GM19372 (cell line): ENCODE measurements at regions not wholly inside any gene's neighbourhood (a gene's known extent, or its start where the extent isn't known, plus 50 kb on each side); places are given as distances from the start of the nearest gene placed in this dataset.
"Not testable (repeated sequence)": the region's sequence is repeated elsewhere in the genome, so short reads cannot be mapped to it uniquely, and the experiment has no call there.

ENCODE experiments used
- ATAC-seq: cut with Tn5 transposase; IDR thresholded peaks from one replicate; pipeline ENCODE4 v1.9.1; 2021; ENCODE audit warnings: mild to moderate bottlenecking, low read depth, moderate library complexity; ENCODE audit not compliant: unreplicated experiment

DNA sequence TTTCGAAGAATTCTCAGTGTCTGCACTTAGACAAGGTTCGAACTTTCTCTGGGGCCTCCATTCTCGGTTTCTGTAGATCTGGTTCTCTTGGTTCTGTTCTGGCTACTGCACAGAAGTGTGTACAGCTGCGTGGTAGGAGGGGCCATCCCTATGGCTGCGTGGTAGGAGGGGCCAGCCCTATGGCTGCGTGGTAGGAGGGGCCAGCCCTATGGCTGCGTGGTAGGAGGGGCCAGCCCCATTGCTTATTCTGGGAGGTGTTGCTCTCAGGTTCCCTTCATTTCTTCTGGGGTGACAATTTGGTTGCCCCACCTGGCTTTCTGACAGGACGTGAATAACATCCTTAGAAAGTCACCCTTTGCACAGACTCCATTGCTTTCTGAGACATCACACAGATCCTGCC lies 65.2 kb upstream of the CHST15 start:
- ATAC-seq = no peak

- ATAC-seq = no peak
Observed at GRCh38 chr10:124157271-124157681, 63.9 kb upstream of the CHST15 start.

- no peak for ATAC-seq
Observed at GRCh38 chr10:124156524-124157260, 63.3 kb upstream of the CHST15 start.

- ATAC-seq = no peak
Observed at GRCh38 chr10:124155781-124156435, 62.5 kb upstream of the CHST15 start.

DNA sequence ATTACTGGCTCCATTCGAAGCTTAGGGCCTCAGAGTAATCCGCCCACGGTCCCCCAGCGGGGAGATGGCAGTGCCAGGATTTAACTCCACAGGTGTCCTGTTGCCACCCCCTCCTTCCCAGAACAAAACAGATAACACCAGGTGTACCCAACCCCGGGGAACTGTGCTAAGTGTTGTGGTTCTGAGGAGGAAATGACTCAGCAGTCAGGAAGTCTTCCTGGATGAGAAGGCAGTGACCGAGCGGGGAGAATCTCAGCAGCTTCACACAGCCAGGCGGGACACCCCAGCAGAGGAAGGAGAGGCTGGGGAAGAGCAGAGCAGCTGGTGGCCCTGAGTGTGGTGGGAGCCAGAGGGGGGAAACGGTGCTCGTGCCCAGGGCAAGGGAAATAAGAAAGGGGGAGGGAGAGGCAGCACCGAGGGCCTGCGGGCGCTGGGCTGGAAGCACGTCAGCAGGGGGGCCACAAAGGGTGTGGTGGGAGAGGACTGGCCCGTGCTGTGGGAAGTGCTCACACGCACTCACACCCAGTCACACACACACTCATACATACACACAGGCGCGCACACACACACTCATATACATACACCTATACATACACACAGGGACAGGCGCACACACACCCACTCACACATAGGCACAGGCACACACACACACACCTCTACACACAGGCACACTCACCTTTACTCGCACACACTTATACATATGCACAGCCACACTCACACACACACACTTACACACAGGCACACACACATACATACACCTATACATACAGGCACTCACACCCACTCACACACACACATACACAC lies 59.8 kb upstream of the CHST15 start:
- ATAC-seq = peak; percentile 69

GRCh38 chr10:124152139-124153022 lies 59.0 kb upstream of the CHST15 start:
- no peak for ATAC-seq

DNA sequence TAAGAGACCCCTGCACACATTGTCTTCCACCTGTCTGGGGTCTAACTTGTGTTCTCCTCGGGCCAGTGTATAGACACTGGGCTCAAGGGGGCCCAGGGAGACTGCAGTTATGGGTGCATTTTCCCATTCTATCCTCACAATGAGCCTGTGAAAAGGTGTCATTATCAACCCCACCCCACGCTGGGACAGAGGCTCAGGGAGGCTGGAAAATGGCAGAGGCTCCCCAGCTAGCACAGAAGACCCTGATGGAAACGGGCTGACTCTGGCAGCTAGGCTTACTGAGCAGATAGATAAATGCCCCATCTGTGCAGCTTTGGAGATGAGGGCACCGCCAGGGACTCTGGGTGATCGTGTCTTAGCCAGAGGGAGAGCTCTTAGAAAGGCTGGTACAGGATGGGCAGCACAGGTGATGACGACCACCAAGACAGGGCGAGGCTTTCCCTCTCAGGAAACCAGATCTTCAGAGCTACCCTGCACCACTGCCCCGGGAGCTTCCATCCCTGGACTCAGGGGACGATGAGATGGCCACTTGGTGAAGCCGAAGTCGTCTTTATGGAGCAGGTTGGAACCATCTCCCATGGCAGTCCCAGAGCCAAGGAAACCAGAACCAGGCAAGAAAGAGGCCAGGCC lies 58.2 kb upstream of the CHST15 start:
- no peak for ATAC-seq

DNA sequence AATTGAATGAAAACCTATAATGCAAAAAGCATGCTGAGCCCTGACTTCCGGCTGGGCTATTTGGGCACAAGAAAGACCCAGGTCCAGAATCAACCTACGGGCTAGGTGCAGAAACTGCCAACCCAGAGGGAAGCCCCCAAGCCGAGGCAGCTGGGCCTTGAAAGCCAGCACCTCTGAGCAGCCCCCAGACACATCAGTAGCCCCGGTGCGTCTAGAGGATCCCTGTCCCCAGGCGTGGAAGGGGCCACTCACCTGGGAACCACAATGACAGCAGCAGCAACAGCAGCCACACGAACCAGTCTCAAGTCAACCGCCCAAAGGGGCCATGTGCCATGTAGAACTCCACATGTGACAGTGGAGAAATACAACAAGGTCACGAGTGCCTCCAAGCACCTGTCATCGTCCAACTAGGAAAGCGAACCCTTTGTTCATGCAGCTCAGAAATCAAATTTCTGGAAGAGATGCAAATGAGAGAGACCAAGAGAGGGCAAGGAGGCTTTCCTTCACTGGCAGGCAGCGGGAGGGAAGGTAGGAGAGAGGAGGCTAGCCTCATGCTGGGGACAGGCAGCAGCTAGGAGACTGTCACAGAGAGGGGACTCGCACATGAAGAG lies 57.5 kb upstream of the CHST15 start:
- no peak for ATAC-seq

GRCh38 chr10:124150189-124150806 lies 56.9 kb upstream of the CHST15 start:
- no peak for ATAC-seq

DNA sequence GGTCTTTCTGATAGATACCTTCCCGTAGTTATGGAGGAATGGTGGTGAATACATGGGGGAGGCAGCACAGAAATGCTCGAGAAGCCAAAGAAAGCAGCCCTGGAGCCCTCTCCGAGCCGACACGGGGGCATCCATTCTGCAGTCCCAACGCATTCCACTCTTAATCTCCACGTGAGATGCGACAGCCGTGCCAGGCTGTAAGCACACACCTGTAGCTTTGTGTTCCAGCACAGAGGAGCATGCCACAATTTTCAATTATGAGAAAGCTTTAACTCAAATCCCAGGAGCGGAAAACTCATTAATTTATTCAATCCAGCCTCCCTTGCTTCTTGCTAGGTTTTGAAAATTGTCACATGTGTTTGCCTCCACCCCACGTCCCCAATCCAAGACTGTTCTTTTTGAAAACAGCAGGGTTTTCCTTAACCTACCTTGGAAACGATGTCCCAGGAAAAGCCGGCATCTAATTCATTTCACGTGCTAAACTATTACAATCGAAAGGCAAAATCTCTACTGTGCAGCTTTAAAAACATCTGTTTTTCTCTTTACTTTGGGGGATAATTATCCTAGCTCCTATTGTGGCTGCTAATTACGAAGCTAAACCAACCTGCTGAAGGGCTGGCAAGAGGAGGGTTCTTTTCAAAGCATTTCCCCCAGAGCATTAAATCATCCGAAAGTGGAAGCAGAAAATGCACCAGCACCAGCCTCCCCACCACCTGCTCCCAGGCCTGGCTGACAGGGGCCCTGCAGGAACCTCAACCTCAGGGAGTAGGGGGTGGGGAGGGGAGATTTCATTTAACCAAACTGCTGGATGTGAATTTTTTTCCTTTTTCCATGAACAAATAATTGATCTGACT lies 56.0 kb upstream of the CHST15 start:
- ATAC-seq = no peak

DNA sequence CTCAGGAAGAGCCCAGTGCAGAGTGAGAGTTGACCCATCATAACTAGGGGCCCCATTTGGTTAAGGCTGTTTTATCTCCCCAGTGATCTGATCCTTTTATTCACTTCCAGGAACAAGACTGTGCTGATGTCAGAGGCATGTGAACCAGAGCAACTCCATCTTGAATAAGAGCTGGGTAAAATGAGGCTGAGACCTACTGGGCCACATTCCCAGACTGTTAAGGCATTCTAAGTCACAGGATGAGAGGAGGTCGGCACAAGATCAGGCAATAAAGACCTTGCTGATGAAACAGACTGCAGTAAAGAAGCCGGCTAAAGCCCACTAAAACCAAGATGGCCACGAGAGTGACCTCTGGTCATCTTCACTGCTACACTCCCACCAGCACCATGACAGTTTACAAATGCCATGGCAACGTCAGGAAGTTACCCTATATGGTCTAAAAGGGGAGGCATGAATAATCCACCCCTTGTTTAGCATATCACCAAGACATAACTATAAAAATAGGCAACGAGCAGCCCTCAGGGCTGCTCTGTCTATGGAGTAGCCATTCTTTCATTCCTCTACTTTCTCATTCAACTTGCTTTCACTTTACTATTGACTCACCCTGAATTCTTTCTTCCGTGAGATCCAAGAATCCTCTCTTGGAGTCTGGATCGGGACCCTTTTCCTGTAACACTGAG lies 55.3 kb upstream of the CHST15 start:
- ATAC-seq = not testable (repeated sequence)

DNA sequence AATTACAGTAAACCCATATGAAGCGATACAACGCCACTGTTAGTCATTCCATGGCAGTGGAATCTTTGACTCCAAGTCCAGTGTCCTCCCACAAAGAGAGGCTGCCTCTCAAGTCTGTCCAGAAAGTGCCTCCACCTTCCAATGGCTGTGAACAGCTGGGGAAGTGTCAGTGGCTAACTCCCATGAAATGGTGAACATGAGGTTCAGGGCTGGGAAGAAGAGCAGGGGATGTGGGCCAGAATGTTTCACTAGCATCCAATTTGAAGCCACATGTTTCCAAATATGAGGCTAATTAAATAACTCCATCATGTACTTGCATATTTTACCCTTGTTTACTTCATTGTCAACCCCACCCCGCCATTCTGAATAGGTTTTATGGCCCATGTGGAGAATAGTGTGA lies 53.1 kb upstream of the CHST15 start:
- no peak for ATAC-seq

DNA sequence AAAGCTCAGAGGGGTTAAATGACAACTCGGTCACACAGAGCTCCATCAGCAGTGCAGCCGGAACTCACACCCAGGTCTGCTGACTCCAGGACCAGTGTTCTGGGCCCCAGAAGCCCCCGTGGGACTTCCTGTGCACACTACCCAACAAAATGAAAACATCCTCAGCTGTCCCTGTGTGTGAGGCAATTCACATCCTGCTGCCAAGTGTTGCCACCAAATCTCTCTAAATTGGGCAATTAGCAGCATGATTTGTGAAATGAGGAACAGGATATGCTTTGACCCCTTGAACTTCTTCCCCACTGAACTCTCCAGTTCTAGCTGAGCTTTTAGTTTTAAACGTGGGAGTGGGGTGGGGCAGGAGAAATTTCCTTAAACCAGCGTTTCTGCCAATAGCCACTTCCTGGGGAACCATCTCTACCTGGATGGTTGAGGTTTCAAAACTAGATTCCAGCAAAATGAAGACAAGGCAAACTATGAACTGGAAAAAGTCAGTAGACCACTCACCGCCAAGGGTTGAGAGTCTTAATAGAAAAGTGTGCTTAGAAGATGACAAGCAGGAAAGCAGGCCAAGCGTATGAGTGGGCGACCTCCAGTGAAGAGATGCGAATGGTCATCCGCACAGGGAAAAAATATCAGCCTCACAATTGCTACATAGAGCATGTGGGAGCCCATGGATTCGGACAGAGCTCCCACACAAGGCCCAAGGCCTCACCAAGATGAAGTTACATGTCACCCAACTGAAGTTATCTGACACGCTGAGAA lies 51.9 kb upstream of the CHST15 start:
- no peak for ATAC-seq

GRCh38 chr10:124144536-124144935 lies 51.1 kb upstream of the CHST15 start:
- no peak for ATAC-seq

DNA sequence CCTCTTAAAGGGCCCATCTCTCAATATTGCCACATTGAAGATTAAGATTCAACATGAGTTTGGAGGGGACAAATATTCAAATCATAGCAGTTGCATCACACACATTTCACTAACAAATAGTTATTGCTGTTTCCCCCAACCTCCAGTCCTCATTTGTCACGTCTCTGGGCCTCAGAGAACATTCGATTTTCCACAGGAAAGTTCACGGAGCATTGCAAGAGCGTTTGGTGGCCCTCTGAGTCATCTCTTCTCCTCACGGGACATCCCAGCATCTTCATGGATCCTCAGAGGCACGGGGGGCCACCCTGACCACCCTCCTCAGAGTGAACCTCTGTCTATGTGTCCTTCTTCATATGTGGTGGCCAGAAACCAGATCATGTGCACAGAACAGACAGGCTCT lies 50.3 kb upstream of the CHST15 start:
- no peak for ATAC-seq
